Vagina (tissue), 2 donors: ENCODE measurements at regions not wholly inside any gene's neighbourhood (a gene's known extent, or its start where the extent isn't known, plus 50 kb on each side); places are given as distances from the start of the nearest gene placed in this dataset.

Source experiments
- DNase-seq, 2 donors: peaks; one replicate each; pipeline ENCODE4 v3.0.0-alpha.2; 2017; ENCODE audit errors: extremely low spot score in 2 of 2
- H3K27ac ChIP-seq: fragments of 200-600 bp; sonication (generic); one replicate; pipeline ENCODE4 v1.5.1; 2019
- H3K27me3 ChIP-seq: fragments of 200-600 bp; sonication (generic); one replicate; pipeline ENCODE4 v1.5.1; 2019
- H3K36me3 ChIP-seq, 2 donors: fragments of 200-600 bp; sonication (generic); one replicate each; pipeline ENCODE4 v1.5.1; 2017 to 2019
- H3K4me1 ChIP-seq: fragments of 200-600 bp; sonication (generic); one replicate; pipeline ENCODE4 v1.5.1; 2019
- H3K4me3 ChIP-seq, 2 donors: fragments of 200-600 bp; sonication (generic); 1 replicate in 1 of 2; 2 replicates in 1 of 2; pipeline ENCODE4 v1.5.1; 2016 to 2019
- H3K9me3 ChIP-seq: fragments of 200-600 bp; sonication (generic); one replicate; pipeline ENCODE4 v1.5.1; 2019
- CTCF ChIP-seq, 3 experiments: fragments of 450-650 bp in 2 of 3; fragments of 200-600 bp in 1 of 3; sonication (generic) in 1 of 3; IDR thresholded peaks; one replicate each; pipeline ENCODE4 v1.5.1; 2017 to 2019; ENCODE audit warnings: antibody characterized with exemption in 3 of 3, mild to moderate bottlenecking in 2 of 3, moderate library complexity in 2 of 3
- POLR2A ChIP-seq, 2 donors: fragments of 450-650 bp; IDR thresholded peaks; one replicate each; pipeline ENCODE4 v1.6.1; 2017; ENCODE audit warnings: antibody characterized with exemption in 2 of 2, mild to moderate bottlenecking in 2 of 2, moderate library complexity in 2 of 2
- POLR2AphosphoS5 ChIP-seq, 2 donors: sonication (generic); formaldehyde crosslinking; IDR thresholded peaks; one replicate each; pipeline ENCODE4 v1.9.0; 2017; ENCODE audit warnings: antibody characterized with exemption in 2 of 2, mild to moderate bottlenecking in 2 of 2, low read depth in 1 of 2; ENCODE audit not compliant: insufficient read depth in 1 of 2
- intact Hi-C: fragments of 100-400 bp; cut with DNase I; formaldehyde crosslinking; loops from one replicate; pipeline ENCODE4 v1.15.1; 2023

- H3K4me1 ChIP-seq = no peaks in the 10 kb centered on the region
- intact Hi-C loops = no loop called here
- H3K27me3 ChIP-seq = no peaks in the 10 kb centered on the region
- no peak for DNase-seq
- no peak overlapping the region for H3K27ac ChIP-seq
- no peaks in the 10 kb centered on the region for H3K9me3 ChIP-seq
- TF ChIP-seq POLR2A (IDR thresholded peaks at IDR 0.05) (no peak), CTCF (IDR thresholded peaks at IDR 0.05) (no peak), POLR2AphosphoS5 (IDR thresholded peaks at IDR 0.05; ENCODE audit: insufficient read depth in 1 of 2, low read depth in 1 of 2) (no peak)
- no peak overlapping the region for H3K4me3 ChIP-seq
- H3K36me3 ChIP-seq = no peaks in the 10 kb centered on the region
Observed at GRCh38 chr12:107248187-107248586, 154.8 kb upstream of the CRY1 start.

GRCh38 chr12:107251288-107251687 lies 157.9 kb upstream of the CRY1 start:
- H3K4me3 ChIP-seq = no peak overlapping the region
- no peaks in the 10 kb centered on the region for H3K4me1 ChIP-seq
- H3K36me3 ChIP-seq = no peaks in the 10 kb centered on the region
- TF ChIP-seq POLR2AphosphoS5 (IDR thresholded peaks at IDR 0.05; ENCODE audit: insufficient read depth in 1 of 2, low read depth in 1 of 2) (no peak), POLR2A (IDR thresholded peaks at IDR 0.05) (no peak), CTCF (IDR thresholded peaks at IDR 0.05) (no peak)
- no peaks in the 10 kb centered on the region for H3K27me3 ChIP-seq
- intact Hi-C loops = no loop called here
- H3K27ac ChIP-seq = no peak overlapping the region
- peak; percentile 56 to 64 for DNase-seq
- no peaks in the 10 kb centered on the region for H3K9me3 ChIP-seq

GRCh38 chr12:107253361-107253760 lies 160.0 kb upstream of the CRY1 start:
- Histone ChIP-seq H3K4me3 (no peak overlapping the region), H3K4me1 (no peaks in the 10 kb centered on the region), H3K36me3 (no peaks in the 10 kb centered on the region), H3K27me3 (no peaks in the 10 kb centered on the region), H3K27ac (no peak overlapping the region), H3K9me3 (no peaks in the 10 kb centered on the region)
- no peak for DNase-seq
- intact Hi-C loops = no loop called here
- TF ChIP-seq CTCF (IDR thresholded peaks at IDR 0.05) = no peak
- TF ChIP-seq POLR2A (IDR thresholded peaks at IDR 0.05) = no peak
- TF ChIP-seq POLR2AphosphoS5 (IDR thresholded peaks at IDR 0.05; ENCODE audit: insufficient read depth in 1 of 2, low read depth in 1 of 2) = no peak

- TF ChIP-seq CTCF (IDR thresholded peaks at IDR 0.05) (no peak), POLR2A (IDR thresholded peaks at IDR 0.05) (no peak), POLR2AphosphoS5 (IDR thresholded peaks at IDR 0.05; ENCODE audit: insufficient read depth in 1 of 2, low read depth in 1 of 2) (no peak)
- Histone ChIP-seq H3K9me3 (no peaks in the 10 kb centered on the region), H3K4me1 (no peaks in the 10 kb centered on the region)
Observed at GRCh38 chr12:107254258-107254856, 161.0 kb upstream of the CRY1 start.

GRCh38 chr12:107258780-107259179 lies 165.4 kb upstream of the CRY1 start:
- intact Hi-C loops = no loop called here
- Histone ChIP-seq H3K9me3 (no peaks in the 10 kb centered on the region), H3K4me3 (no peak overlapping the region), H3K4me1 (no peaks in the 10 kb centered on the region), H3K27ac (no peak overlapping the region), H3K27me3 (no peaks in the 10 kb centered on the region), H3K36me3 (no peaks in the 10 kb centered on the region)
- no peak for TF ChIP-seq CTCF (IDR thresholded peaks at IDR 0.05)
- TF ChIP-seq POLR2A (IDR thresholded peaks at IDR 0.05) = no peak
- no peak for TF ChIP-seq POLR2AphosphoS5 (IDR thresholded peaks at IDR 0.05; ENCODE audit: insufficient read depth in 1 of 2, low read depth in 1 of 2)
- no peak for DNase-seq

More at GRCh38 chr12:107254258-107254856, 161.0 kb upstream of the CRY1 start:
- no peaks in the 10 kb centered on the region for H3K27me3 ChIP-seq
- intact Hi-C loops = no loop called here
- no peak overlapping the region for H3K4me3 ChIP-seq
- no peak for DNase-seq
- no peaks in the 10 kb centered on the region for H3K36me3 ChIP-seq
- H3K27ac ChIP-seq = no peak overlapping the region
